ENCODE measurements at regions not wholly inside any gene's neighbourhood (a gene's known extent, or its start where the extent isn't known, plus 50 kb on each side); places are given as distances from the start of the nearest gene placed in this dataset.

- Histone ChIP-seq H3K36me3 (no peaks in the 10 kb centered on the region), H3K9me3 (peaks cover 0 to 11% of the 10 kb centered on the region in 2 donors), H3K27ac (no peak overlapping the region), H3K4me3 (no peak overlapping the region), H3K4me1 (no peaks in the 10 kb centered on the region), H3K27me3 (no peaks in the 10 kb centered on the region)
- peak in 1 of 2 donors; percentile 4 for TF ChIP-seq CTCF (IDR thresholded peaks at IDR 0.05)
- no peak for DNase-seq (ENCODE audit: low spot score)
Observed at GRCh38 chr22:34055525-34056200, 135.4 kb upstream of the LARGE1 start.

- no peaks in the 10 kb centered on the region for H3K36me3 ChIP-seq
- no peaks in the 10 kb centered on the region for H3K4me1 ChIP-seq
- no peak for DNase-seq (ENCODE audit: low spot score)
- no peaks in the 10 kb centered on the region for H3K27me3 ChIP-seq
- no peak overlapping the region for H3K4me3 ChIP-seq
- no peak for TF ChIP-seq CTCF (IDR thresholded peaks at IDR 0.05)
- H3K27ac ChIP-seq: no peak overlapping the region
- peaks cover 0 to 11% of the 10 kb centered on the region in 2 donors for H3K9me3 ChIP-seq
Observed at GRCh38 chr22:34057726-34058125, 137.4 kb upstream of the LARGE1 start.

- DNase-seq (ENCODE audit: low spot score): no peak
- H3K36me3 ChIP-seq: no peaks in the 10 kb centered on the region
- H3K27ac ChIP-seq: no peak overlapping the region
- peaks cover 0 to 1% of the 10 kb centered on the region in 2 donors for H3K9me3 ChIP-seq
- no peaks in the 10 kb centered on the region for H3K4me1 ChIP-seq
- H3K27me3 ChIP-seq: no peaks in the 10 kb centered on the region
- no peak for TF ChIP-seq CTCF (IDR thresholded peaks at IDR 0.05)
- H3K4me3 ChIP-seq: no peak overlapping the region
Observed at GRCh38 chr22:34064696-34065095, 144.4 kb upstream of the LARGE1 start.

DNA sequence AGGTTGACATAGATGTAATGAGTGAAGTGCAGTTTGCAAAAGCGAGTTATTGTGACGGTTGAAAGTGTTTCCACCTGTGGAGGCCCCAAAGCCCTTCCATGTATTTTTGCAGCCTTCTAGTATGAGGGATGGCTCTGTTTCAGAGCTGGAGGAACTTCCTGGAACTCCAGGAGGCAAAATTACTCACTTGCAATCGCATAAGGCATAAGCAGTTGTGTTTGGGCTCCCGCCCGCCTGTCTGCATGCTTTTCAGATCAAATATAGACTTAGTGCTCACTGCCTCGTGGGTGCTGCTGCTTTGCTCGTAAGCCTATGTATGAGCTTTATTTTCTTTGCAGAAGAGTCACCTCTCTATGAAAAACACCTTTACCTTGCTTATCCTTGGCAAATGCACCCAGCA is 146.8 kb upstream of the LARGE1 start:
- H3K4me1 ChIP-seq: no peaks in the 10 kb centered on the region
- no peaks in the 10 kb centered on the region for H3K27me3 ChIP-seq
- H3K9me3 ChIP-seq: no peaks in the 10 kb centered on the region
- no peak for TF ChIP-seq CTCF (IDR thresholded peaks at IDR 0.05)
- no peak overlapping the region for H3K4me3 ChIP-seq
- DNase-seq (ENCODE audit: low spot score): no peak
- H3K27ac ChIP-seq: no peak overlapping the region
- H3K36me3 ChIP-seq: no peaks in the 10 kb centered on the region

GRCh38 chr22:34068001-34068400 is 147.7 kb upstream of the LARGE1 start:
- no peak overlapping the region for H3K4me3 ChIP-seq
- H3K27ac ChIP-seq: no peak overlapping the region
- no peaks in the 10 kb centered on the region for H3K36me3 ChIP-seq
- no peak for TF ChIP-seq CTCF (IDR thresholded peaks at IDR 0.05)
- DNase-seq (ENCODE audit: low spot score): no peak
- H3K4me1 ChIP-seq: no peaks in the 10 kb centered on the region
- no peaks in the 10 kb centered on the region for H3K9me3 ChIP-seq
- H3K27me3 ChIP-seq: no peaks in the 10 kb centered on the region

GRCh38 chr22:34070051-34070450 is 149.8 kb upstream of the LARGE1 start:
- no peak for TF ChIP-seq CTCF (IDR thresholded peaks at IDR 0.05)
- Histone ChIP-seq H3K27ac (no peak overlapping the region), H3K36me3 (no peaks in the 10 kb centered on the region), H3K27me3 (no peaks in the 10 kb centered on the region), H3K9me3 (no peaks in the 10 kb centered on the region), H3K4me3 (no peak overlapping the region), H3K4me1 (no peaks in the 10 kb centered on the region)
- DNase-seq (ENCODE audit: low spot score): no peak

Measured in right atrium auricular region (tissue), 2 donors.